ENCODE measurements at regions not wholly inside any gene's neighbourhood (a gene's known extent, or its start where the extent isn't known, plus 50 kb on each side); places are given as distances from the start of the nearest gene placed in this dataset.
A peak's percentile ranks its signal among the peaks of the same experiment; 100 is the strongest.
"Not testable (repeated sequence)": the region's sequence is repeated elsewhere in the genome, so short reads cannot be mapped to it uniquely, and the experiment has no call there.

DNA sequence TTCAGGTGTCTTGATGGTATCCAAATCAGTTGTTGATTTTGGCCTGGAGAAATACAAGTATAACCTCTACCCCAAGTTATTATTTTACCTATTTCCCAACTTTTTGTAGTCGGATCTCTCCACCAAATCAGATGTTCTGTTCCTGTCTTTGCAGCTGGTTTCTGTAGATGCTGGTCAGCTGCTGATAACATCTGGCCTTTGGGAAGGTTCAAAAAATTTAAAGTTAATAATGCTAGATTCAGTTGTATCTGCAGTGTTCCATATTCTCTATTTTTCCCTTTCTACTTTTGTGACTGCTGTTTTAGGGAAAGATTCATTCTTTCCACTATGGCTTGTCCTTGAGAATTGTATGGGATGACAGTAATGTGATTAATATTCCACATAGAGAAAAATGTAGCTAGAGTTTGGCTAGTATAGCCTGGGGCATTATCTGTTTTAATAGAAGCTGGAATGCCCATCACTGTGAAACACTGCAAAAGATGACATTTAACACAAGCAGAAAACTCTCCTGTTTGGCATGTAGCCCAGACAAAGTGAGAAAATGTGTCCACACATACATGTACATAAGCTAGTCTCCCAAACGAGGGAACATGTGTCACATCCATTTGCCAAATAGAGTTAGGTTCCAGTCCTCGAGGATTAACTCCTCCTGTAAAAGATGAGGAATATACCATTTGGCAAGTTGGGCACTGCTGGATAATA, 99.2 kb downstream of the ZNF100 start:
- not testable (repeated sequence) for DNase-seq (ENCODE audit: low read depth in 4 of 4, low spot score in 2 of 4)

DNA sequence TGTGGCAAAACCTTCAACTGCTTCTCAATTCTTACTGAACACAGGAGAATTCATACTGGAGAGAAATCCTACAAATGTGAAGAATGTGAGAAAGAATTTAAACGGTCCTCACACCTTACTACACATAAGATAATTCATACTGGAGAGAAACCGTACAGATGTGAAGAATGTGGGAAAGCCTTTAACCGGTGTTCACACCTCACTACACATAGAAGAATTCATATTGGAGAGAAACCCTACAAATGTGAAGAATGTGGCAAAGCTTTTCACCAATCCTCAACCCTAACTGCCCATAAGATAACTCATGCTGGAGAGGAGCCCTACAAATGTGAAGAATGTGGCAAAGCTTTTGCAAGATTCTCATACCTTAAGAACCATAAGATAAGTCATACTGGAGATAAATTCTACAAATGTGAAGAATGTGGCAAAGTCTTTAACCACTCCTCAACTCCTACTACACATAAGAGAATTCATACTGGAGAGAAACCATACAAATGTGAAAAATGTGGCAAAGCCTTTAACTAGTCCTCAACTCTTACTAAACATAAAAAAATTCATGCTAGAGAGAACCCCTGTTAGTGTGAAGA, 111.7 kb downstream of the ZNF100 start:
- DNase-seq (ENCODE audit: low read depth in 4 of 4, low spot score in 2 of 4), result no peak

DNA sequence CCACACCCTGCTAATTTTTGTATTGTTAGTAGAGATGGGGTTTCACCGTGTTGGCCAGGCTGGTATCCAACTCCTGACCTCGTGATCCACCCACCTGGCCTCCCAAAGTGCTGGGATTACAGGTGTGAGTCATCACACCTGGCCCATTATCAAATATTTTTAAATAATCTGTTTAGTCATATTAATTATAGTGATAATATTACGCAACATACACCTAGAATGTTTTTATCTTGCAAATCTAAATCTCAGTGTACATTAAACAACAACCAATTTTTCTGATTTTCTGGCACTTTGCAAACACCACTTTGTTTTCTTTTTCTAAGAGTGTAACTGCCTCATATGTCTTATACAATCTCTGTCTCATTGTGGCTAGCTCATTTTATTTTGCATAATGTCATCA, 115.9 kb downstream of the ZNF100 start:
- not testable (repeated sequence) for DNase-seq (ENCODE audit: low read depth in 4 of 4, low spot score in 2 of 4)

- DNase-seq (ENCODE audit: low read depth in 4 of 4, low spot score in 2 of 4), result no peak
Observed at GRCh38 chr19:21638776-21639175, 128.6 kb downstream of the ZNF100 start.

- no peak for DNase-seq (ENCODE audit: low read depth in 4 of 4, low spot score in 2 of 4)
Observed at GRCh38 chr19:21626924-21627697, 121.7 kb downstream of the ZNF429 start.

DNA sequence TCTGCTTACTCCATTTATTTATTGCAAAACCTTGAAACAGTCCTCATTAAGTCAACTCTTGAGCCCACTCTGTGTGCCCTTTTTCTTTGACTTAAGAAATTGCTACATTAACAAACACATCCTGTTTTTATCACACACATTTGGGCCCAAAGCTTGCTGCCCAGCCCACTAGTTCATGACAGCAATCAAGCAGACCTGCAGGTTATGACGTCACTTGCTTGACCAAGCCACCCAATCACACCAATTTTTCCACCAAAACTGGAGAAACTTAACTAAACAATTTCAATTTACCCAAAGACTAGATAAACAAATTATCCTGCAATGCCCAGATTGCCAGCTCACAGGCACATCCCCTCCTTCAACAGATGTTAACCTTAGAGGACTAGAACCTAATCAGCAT, 120.7 kb downstream of the ZNF429 start:
- DNase-seq (ENCODE audit: low read depth in 4 of 4, low spot score in 2 of 4), result no peak

- DNase-seq (ENCODE audit: low read depth in 4 of 4, low spot score in 2 of 4), result no peak
Observed at GRCh38 chr19:21622920-21623319, 117.5 kb downstream of the ZNF429 start.

- no peak for DNase-seq (ENCODE audit: low read depth in 4 of 4, low spot score in 2 of 4)
Observed at GRCh38 chr19:21621671-21622070, 116.3 kb downstream of the ZNF429 start.

DNA sequence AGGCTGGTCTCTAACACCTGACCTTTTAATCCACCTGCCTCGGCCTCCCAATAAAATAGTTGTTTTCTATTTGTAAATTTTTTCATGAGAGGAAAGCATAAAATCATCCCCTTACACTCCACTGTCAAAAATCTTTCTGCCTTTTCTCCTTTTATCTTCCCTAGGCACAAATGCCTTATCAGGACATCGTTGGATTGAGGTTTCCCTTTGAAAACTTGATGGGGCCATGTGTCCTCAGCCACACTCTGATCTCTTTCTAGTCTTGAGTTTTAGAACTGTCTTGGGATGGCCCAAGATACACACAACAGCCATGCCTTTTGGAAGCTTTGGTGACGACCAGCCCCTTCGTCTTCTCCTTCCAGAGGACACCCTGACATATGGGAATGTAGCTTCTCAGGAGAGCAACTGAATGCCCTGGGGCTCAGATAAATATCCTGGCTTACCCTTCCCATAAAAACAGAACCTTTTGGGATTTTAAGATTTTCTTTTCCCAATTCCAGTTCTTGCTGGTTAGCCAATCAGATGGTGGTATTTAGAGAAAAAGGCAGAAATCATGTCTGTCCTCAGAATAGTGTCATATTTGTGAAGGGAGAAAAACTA, 112.4 kb downstream of the ZNF429 start:
- DNase-seq (ENCODE audit: low read depth in 4 of 4, low spot score in 2 of 4), result no peak

DNA sequence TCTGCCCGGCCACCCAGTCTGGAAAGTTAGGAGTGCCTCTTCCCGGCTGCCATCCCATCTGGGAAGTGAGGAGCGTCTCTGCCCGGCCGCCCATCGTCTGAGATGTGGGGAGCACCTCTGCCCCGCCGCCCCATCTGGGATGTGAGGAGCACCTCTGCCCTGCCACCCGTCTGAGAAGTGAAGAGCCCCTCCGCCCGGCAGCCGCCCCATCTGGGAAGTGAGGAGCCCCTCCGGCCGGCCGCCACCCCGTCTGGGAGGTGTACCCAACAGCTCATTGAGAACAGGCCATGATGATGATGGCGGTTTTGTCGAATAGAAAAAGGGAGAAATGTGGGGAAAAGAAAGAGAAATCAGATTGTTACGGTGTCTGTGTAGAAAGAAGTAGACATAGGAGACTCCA, 109.4 kb downstream of the ZNF429 start:
- not testable (repeated sequence) for DNase-seq (ENCODE audit: low read depth in 4 of 4, low spot score in 2 of 4)

DNA sequence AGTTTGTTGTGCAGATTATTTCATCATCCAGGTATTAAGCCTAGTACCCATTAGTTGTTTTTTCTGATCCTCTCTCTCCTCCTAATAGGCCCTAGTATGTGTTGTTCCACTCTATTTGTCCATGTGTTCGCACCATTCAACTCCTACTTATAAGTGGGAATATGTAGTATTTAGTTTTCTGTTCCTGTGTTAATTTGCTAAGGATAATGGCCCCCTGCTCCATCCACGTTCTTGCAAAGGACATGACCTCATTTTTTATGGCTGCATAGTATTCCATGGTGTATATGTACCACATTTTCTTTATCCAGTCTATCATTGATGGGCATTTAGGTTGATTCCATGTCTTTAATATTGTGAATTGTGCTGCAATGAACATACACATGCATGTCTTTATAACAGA, 107.8 kb downstream of the ZNF429 start:
- not testable (repeated sequence) for DNase-seq (ENCODE audit: low read depth in 4 of 4, low spot score in 2 of 4)

GRCh38 chr19:21612403-21612872, 107.0 kb downstream of the ZNF429 start:
- no peak for DNase-seq (ENCODE audit: low read depth in 4 of 4, low spot score in 2 of 4)

DNA sequence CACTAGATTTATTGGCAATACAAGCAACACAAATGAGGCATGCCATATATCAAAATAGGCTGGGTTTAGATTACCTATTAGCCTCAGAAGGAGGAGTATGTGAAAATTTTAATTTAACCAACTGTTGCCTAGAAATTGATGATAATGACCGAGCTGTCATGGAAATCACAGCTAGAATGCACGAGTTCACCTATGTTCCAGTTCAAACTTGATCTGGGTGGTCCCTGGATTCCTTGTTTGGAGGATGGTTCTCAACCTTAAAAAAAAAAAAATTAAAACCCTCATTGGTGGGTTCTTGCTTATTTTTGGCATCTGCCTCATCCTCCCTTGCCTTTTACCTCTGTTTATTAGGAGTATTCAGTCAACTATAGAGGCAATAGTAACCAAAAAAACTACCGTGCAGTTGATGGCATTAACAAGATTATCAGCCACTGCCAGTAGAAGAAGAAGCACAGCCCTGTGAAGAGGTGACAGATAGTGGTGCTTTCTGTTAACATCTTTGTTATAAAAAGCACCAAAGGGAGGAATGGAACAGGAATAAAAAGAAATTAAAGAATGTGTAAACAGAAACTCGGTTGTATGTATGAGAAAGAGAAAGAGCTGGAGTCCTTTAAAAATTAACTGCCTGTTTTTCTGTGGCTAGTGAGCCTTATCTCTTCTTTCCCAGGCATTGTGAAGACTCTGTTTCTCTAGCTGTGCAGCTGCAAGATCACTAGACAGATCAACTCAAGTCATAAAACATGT, 106.4 kb downstream of the ZNF429 start:
- no peak for DNase-seq (ENCODE audit: low read depth in 4 of 4, low spot score in 2 of 4)

DNA sequence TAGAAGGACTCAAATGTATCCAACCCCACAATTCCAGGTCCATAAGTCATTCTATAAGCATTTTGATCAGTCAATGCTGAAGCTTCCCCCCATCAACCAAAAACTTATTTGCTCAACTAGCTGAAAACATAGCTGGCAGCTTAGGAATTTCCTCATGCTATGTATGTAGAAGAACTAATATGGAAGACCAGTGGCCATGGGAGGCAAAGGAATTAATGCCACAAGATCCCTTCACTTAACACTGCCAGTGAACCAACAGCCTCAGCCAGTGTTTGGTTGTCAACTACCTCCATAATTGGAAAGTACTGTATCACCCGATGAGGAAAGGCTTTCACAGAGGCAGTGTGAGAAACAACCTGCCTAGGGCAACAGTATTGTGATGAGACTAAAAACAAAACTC, 105.4 kb downstream of the ZNF429 start:
- DNase-seq (ENCODE audit: low read depth in 4 of 4, low spot score in 2 of 4), result no peak

GRCh38 chr19:21610341-21610740, 104.9 kb downstream of the ZNF429 start:
- no peak for DNase-seq (ENCODE audit: low read depth in 4 of 4, low spot score in 2 of 4)

GRCh38 chr19:21608571-21608970, 103.2 kb downstream of the ZNF429 start:
- DNase-seq (ENCODE audit: low read depth in 4 of 4, low spot score in 2 of 4), result no peak

DNA sequence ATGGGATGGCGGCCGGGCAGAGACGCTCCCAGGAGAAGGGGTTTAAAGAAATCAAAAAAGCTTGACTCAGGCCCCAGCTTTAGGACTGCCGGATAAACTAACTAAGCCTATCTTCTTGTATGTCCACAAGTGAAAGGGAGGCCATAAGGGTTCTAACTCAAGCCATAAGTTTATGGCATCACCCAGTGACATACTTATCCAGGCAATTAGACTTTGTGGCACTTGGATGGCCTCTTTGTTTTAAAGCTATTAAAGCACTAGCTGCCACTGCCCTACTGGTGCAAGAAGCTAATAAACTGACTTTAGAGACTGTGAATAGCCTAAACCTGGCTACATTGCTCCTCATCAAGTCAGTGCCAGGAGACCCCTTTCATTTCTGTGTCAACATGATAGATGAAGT, 102.0 kb downstream of the ZNF429 start:
- no peak for DNase-seq (ENCODE audit: low read depth in 4 of 4, low spot score in 2 of 4)

- DNase-seq (ENCODE audit: low read depth in 4 of 4, low spot score in 2 of 4), result not testable (repeated sequence)
Observed at GRCh38 chr19:21607011-21607410, 101.6 kb downstream of the ZNF429 start.

- not testable (repeated sequence) for DNase-seq (ENCODE audit: low read depth in 4 of 4, low spot score in 2 of 4)
Observed at GRCh38 chr19:21606326-21606725, 100.9 kb downstream of the ZNF429 start.

DNA sequence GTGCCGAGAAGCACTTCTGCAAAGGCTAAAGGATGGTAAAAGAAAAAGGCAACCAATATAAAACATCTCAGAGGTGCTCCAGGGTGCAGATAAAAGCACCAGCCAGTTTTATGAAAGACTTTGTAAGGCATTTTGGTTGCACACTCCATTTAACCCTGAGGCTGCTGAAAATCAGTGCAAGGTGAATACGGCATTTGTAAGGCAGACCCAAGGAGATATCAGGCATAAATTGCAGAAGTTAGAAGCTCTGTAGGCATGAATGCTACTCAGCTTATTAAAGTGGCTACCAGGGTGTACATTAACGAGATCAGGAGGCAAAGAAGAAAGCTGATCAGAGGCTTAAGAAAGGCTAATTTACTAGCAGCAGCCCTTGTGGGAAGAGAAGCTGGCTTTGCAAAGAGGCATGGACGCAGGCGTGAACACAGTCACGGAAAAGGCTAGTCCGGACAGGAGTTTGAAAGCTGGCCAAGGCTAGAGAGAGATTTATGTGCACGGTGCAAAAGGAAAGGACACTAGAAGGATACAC, 99.6 kb downstream of the ZNF429 start:
- DNase-seq (ENCODE audit: low read depth in 4 of 4, low spot score in 2 of 4), result peak in 1 of 4 donors; percentile 14

All from left renal cortex interstitium (tissue), 4 donors.